Activated CD8-positive, alpha-beta memory T cell treated with anti-CD3 and anti-CD28 coated beads, Interleukin-2, amount 10 ng/mL, durations not matched to agents 7 days and 5 days (primary cell): ENCODE measurements at regions not wholly inside any gene's neighbourhood (a gene's known extent, or its start where the extent isn't known, plus 50 kb on each side); places are given as distances from the start of the nearest gene placed in this dataset.
"Not testable (repeated sequence)": the region's sequence is repeated elsewhere in the genome, so short reads cannot be mapped to it uniquely, and the experiment has no call there.

ENCODE experiments used
- ATAC-seq: fragments of 150-1000 bp; cut with Tn5 transposase; one replicate; pipeline ENCODE4 v1.10.0; 2021; ENCODE audit warnings: moderate library complexity
- CTCF ChIA-PET: fragments of 350-600 bp; sonication (Branson Sonifier 250); formaldehyde crosslinking; loops from one replicate; lab custom pipeline; 2021; ENCODE audit warnings: antibody characterized with exemption; lab: Charles Lee
- DNase-seq: peaks from one replicate; pipeline ENCODE4 v3.0.0-alpha.2; 2020
- H3K27ac Mint-ChIP-seq: one replicate; pipeline ENCODE4 v1.8.0; 2021; ENCODE audit warnings: mild to moderate bottlenecking, mixed read lengths
- H3K27me3 Mint-ChIP-seq: one replicate; pipeline ENCODE4 v1.8.0; 2021; ENCODE audit warnings: mixed read lengths
- H3K36me3 Mint-ChIP-seq: one replicate; pipeline ENCODE4 v1.8.0; 2021; ENCODE audit warnings: mild to moderate bottlenecking, mixed read lengths
- H3K4me1 Mint-ChIP-seq: one replicate; pipeline ENCODE4 v1.8.0; 2021; ENCODE audit warnings: mixed read lengths
- H3K4me3 Mint-ChIP-seq: one replicate; pipeline ENCODE4 v1.8.0; 2021; ENCODE audit warnings: mild to moderate bottlenecking, moderate library complexity, mixed read lengths
- H3K9me3 Mint-ChIP-seq: one replicate; pipeline ENCODE4 v1.8.0; 2022; ENCODE audit warnings: low read depth, mixed read lengths

DNA sequence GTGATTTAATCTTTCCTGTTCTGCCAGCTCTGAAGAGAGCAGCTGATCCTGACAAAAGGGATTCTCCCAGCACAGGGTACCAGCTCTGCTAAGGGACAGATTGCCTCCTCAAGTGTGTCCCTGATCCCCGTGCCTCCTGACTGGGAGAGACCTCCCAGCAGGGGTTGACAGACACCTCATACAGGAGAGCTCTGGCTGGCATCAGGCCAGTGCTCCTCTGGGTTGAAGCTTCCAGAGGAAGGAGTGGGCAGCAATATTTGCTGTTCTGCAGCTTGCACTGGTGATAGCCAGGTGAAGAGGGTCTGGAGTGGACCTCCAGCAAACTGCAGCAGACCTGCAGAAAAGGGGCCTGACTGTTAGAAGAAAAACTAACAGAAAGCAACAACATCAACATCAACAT lies 105.0 kb upstream of the GORAB start:
- H3K4me1 Mint-ChIP-seq, ATAC-seq, H3K27me3 Mint-ChIP-seq, H3K36me3 Mint-ChIP-seq, CTCF ChIA-PET, DNase-seq, H3K27ac Mint-ChIP-seq, H3K4me3 Mint-ChIP-seq, H3K9me3 Mint-ChIP-seq: not testable (repeated sequence)

GRCh38 chr1:170436928-170437327 lies 95.0 kb upstream of the GORAB start:
- ATAC-seq = no peak

GRCh38 chr1:170445096-170445495 lies 86.9 kb upstream of the GORAB start:
- DNase-seq (no peak), ATAC-seq (no peak)
- Mint-ChIP-seq H3K27me3 (no peaks in the 10 kb centered on the region), H3K36me3 (no peaks in the 10 kb centered on the region), H3K27ac (no peak overlapping the region), H3K4me1 (no peaks in the 10 kb centered on the region), H3K4me3 (no peak overlapping the region), H3K9me3 (no peaks in the 10 kb centered on the region)
- CTCF ChIA-PET = no interaction called here

More at GRCh38 chr1:170436928-170437327, 95.0 kb upstream of the GORAB start:
- CTCF ChIA-PET = no interaction called here
- Mint-ChIP-seq H3K4me1 (no peaks in the 10 kb centered on the region), H3K36me3 (no peaks in the 10 kb centered on the region), H3K4me3 (no peak overlapping the region), H3K27ac (no peak overlapping the region), H3K9me3 (no peaks in the 10 kb centered on the region), H3K27me3 (peaks cover 3% of the 10 kb centered on the region)
- no peak for DNase-seq

- H3K4me1 Mint-ChIP-seq = no peaks in the 10 kb centered on the region
- no peak overlapping the region for H3K27ac Mint-ChIP-seq
- no peaks in the 10 kb centered on the region for H3K9me3 Mint-ChIP-seq
- DNase-seq (no peak), ATAC-seq (no peak)
- H3K36me3 Mint-ChIP-seq = no peaks in the 10 kb centered on the region
- CTCF ChIA-PET = no interaction called here
- no peak overlapping the region for H3K4me3 Mint-ChIP-seq
- H3K27me3 Mint-ChIP-seq = no peaks in the 10 kb centered on the region
Observed at GRCh38 chr1:170448661-170449158, 83.3 kb upstream of the GORAB start.

DNA sequence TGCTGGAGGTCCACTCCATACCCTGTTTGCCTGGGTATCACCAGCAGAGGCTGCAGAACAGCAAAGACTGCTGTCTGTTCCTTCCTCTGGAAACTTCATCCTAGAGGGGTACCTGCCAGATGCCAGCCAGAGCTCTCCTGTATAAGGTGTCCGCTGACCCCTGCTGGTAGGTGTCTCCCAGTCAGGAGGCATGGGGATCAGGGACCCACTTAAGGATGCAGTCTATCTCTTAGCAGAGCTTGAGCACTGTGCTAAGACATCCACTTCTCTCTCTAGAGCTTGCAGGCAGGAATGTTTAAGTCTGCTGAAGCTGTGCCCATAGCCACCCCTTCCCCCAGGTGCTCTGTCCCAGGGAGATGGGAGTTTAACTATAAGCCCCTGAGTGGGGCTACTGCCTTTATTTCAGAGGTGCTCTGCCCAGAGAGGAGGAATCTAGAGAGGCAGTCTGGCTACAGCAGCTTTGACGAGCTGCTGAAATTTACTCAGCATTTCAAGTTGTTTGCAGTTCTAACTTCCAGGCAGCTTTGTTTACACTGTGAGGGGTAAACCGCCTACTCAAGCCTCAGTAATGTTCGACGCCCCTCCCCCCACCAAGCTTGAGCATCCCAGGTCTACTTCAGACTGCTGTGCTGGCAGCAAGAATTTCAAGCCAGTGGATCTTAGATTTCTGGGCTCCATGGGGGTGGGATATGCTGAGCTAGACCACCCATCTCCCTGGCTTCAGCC lies 74.5 kb upstream of the GORAB start:
- CTCF ChIA-PET, ATAC-seq, DNase-seq, H3K4me1 Mint-ChIP-seq, H3K4me3 Mint-ChIP-seq, H3K27me3 Mint-ChIP-seq, H3K27ac Mint-ChIP-seq, H3K9me3 Mint-ChIP-seq, H3K36me3 Mint-ChIP-seq: not testable (repeated sequence)

GRCh38 chr1:170460001-170460400 lies 72.0 kb upstream of the GORAB start:
- CTCF ChIA-PET = no interaction called here
- Mint-ChIP-seq H3K4me3 (no peak overlapping the region), H3K27ac (no peak overlapping the region), H3K27me3 (no peaks in the 10 kb centered on the region), H3K36me3 (no peaks in the 10 kb centered on the region), H3K4me1 (no peaks in the 10 kb centered on the region), H3K9me3 (peaks cover 1% of the 10 kb centered on the region)
- no peak for ATAC-seq
- DNase-seq = no peak

GRCh38 chr1:170460414-170461155 lies 71.4 kb upstream of the GORAB start:
- no peak overlapping the region for H3K27ac Mint-ChIP-seq
- H3K4me1 Mint-ChIP-seq = no peaks in the 10 kb centered on the region
- no peak for ATAC-seq
- H3K27me3 Mint-ChIP-seq = no peaks in the 10 kb centered on the region
- H3K4me3 Mint-ChIP-seq = no peak overlapping the region
- no peaks in the 10 kb centered on the region for H3K9me3 Mint-ChIP-seq
- no peaks in the 10 kb centered on the region for H3K36me3 Mint-ChIP-seq
- DNase-seq = no peak
- CTCF ChIA-PET = no interaction called here

GRCh38 chr1:170461291-170461747 lies 70.6 kb upstream of the GORAB start:
- no peak overlapping the region for H3K27ac Mint-ChIP-seq
- no peaks in the 10 kb centered on the region for H3K36me3 Mint-ChIP-seq
- H3K4me3 Mint-ChIP-seq = no peak overlapping the region
- no peaks in the 10 kb centered on the region for H3K9me3 Mint-ChIP-seq
- H3K4me1 Mint-ChIP-seq = no peaks in the 10 kb centered on the region
- CTCF ChIA-PET = no interaction called here
- no peaks in the 10 kb centered on the region for H3K27me3 Mint-ChIP-seq
- DNase-seq (no peak), ATAC-seq (no peak)

GRCh38 chr1:170461762-170462384 lies 70.1 kb upstream of the GORAB start:
- Mint-ChIP-seq H3K4me1 (no peaks in the 10 kb centered on the region), H3K36me3 (no peaks in the 10 kb centered on the region), H3K27me3 (no peaks in the 10 kb centered on the region), H3K4me3 (no peak overlapping the region), H3K9me3 (no peaks in the 10 kb centered on the region), H3K27ac (no peak overlapping the region)
- ATAC-seq = no peak
- CTCF ChIA-PET = no interaction called here
- no peak for DNase-seq

DNA sequence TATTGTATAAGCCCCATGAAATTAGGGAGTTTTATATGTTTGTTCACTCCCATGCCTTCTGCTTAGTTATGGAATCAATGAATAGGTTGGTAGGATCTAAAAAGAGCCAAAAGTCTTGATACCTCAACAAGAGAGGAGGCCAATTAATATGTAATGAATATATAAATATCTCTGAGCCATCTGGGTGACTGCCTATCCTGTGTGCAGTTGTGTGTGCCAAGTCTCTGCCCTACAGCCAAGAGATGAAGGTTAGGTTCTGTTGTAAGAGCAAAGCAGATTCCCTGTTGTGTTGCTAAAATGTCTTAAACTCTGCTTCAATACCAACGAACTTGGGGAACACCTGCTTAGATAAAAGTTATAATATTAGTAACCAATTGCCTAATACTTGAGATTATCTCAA lies 61.8 kb upstream of the GORAB start:
- CTCF ChIA-PET = no interaction called here
- Mint-ChIP-seq H3K36me3 (no peaks in the 10 kb centered on the region), H3K27ac (no peak overlapping the region), H3K4me3 (no peak overlapping the region), H3K27me3 (no peaks in the 10 kb centered on the region), H3K9me3 (no peaks in the 10 kb centered on the region), H3K4me1 (no peaks in the 10 kb centered on the region)
- DNase-seq (no peak), ATAC-seq (no peak)

GRCh38 chr1:170471398-170472053 lies 60.4 kb upstream of the GORAB start:
- Mint-ChIP-seq H3K9me3 (no peaks in the 10 kb centered on the region), H3K36me3 (no peaks in the 10 kb centered on the region), H3K4me1 (no peaks in the 10 kb centered on the region), H3K27me3 (no peaks in the 10 kb centered on the region), H3K27ac (no peak overlapping the region), H3K4me3 (no peak overlapping the region)
- CTCF ChIA-PET = no interaction called here
- ATAC-seq (no peak), DNase-seq (no peak)

DNA sequence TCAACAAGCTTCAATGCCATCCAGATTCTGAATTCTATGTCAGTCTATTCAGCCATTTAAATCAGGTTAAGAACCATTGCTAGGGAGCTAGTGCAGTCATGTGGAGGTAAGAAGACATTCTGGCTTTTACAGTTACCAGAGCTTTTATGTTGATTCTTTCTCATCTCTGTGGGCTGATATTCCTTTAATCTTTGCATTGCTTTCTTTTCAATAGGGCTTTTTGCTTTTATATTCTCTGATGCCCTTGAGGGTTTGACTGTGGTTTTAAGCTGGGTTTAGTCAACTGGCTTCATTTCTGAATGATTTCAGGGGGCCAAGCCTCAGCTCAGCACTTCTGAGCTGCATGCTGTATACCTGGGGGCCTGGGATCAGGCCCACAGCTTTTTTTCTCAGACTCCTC lies 51.0 kb upstream of the GORAB start:
- CTCF ChIA-PET = no interaction called here
- H3K4me3 Mint-ChIP-seq = no peak overlapping the region
- H3K36me3 Mint-ChIP-seq = no peaks in the 10 kb centered on the region
- H3K4me1 Mint-ChIP-seq = no peaks in the 10 kb centered on the region
- no peak for ATAC-seq
- no peak for DNase-seq
- H3K27me3 Mint-ChIP-seq = no peaks in the 10 kb centered on the region
- no peak overlapping the region for H3K27ac Mint-ChIP-seq
- H3K9me3 Mint-ChIP-seq = no peaks in the 10 kb centered on the region
